IMR-90 (cell line): ENCODE measurements at regions not wholly inside any gene's neighbourhood (a gene's known extent, or its start where the extent isn't known, plus 50 kb on each side); places are given as distances from the start of the nearest gene placed in this dataset.

Source experiments
- ATAC-seq: fragments of 200-7000 bp; cut with Tn5 transposase; 2 replicates; pipeline ENCODE4 v1.9.1; 2020; ENCODE audit warnings: low read depth, mild to moderate bottlenecking, moderate library complexity
- BruUV-seq: library from RNA; stranded (reverse); fragments of 400-500 nt; replicated peaks from 2 replicates; lab custom pipeline; 2021; lab: Mats Ljungman, UMichigan
- CTCF ChIA-PET: fragments of 300-600 bp; formaldehyde crosslinking; extraction: SDS; loops from one replicate; lab custom pipeline; 2021; ENCODE audit warnings: antibody characterized with exemption; lab: Yijun Ruan, JAX
- POLR2A ChIA-PET: fragments of 300-600 bp; sonication (Branson Sonifier 250); formaldehyde crosslinking; loops from one replicate; lab custom pipeline; 2022; ENCODE audit warnings: antibody characterized with exemption; ENCODE audit not compliant: unreplicated experiment; lab: Charles Lee
- DNase-seq: peaks from one replicate; pipeline ENCODE4 v3.0.0; 2013
- H2AFZ ChIP-seq: replicated peaks from 2 replicates; pipeline ENCODE3; 2013; ENCODE audit warnings: low read length, mild to moderate bottlenecking; ENCODE audit not compliant: poor library complexity
- H2AK5ac ChIP-seq: 2 replicates; pipeline ENCODE4 v1.6.1; 2013; ENCODE audit warnings: low read depth, low read length, inconsistent platforms
- H2AK9ac ChIP-seq: replicated peaks from 2 replicates; pipeline ENCODE3; 2013; ENCODE audit warnings: mild to moderate bottlenecking, low read depth, low read length, moderate library complexity; ENCODE audit not compliant: poor library complexity
- H2BK120ac ChIP-seq: 2 replicates; pipeline ENCODE4 v1.6.1; 2013; ENCODE audit warnings: low read depth, low read length, inconsistent platforms
- H2BK15ac ChIP-seq: 3 replicates; pipeline ENCODE4 v1.6.1; 2013; ENCODE audit warnings: low read depth, low read length, inconsistent platforms
- H2BK20ac ChIP-seq: 2 replicates; pipeline ENCODE4 v1.6.1; 2013; ENCODE audit warnings: low read depth, mild to moderate bottlenecking, inconsistent platforms, low read length, moderate library complexity
- H2BK5ac ChIP-seq: 2 replicates; pipeline ENCODE4 v1.6.1; 2013; ENCODE audit warnings: mild to moderate bottlenecking, low read depth, low read length, inconsistent platforms; ENCODE audit not compliant: poor library complexity, severe bottlenecking
- H3K14ac ChIP-seq: replicated peaks from 2 replicates; pipeline ENCODE4 v1.6.1; 2013; ENCODE audit warnings: low read depth, low read length, inconsistent platforms
- H3K18ac ChIP-seq: 2 replicates; pipeline ENCODE4 v1.6.1; 2013; ENCODE audit warnings: low read depth, low read length, control low read depth
- H3K23ac ChIP-seq: 2 replicates; pipeline ENCODE4 v1.6.1; 2013; ENCODE audit warnings: low read depth, low read length, inconsistent platforms
- H3K27ac ChIP-seq: 2 replicates; pipeline ENCODE4 v1.5.1; 2013; ENCODE audit warnings: mild to moderate bottlenecking, control low read depth, low read length; ENCODE audit not compliant: insufficient read depth
- H3K27me3 ChIP-seq: 2 replicates; pipeline ENCODE4 v1.6.1; 2013; ENCODE audit warnings: low read length; ENCODE audit not compliant: control insufficient read depth, insufficient read depth
- H3K36me3 ChIP-seq: 2 replicates; pipeline ENCODE4 v1.6.1; 2013; ENCODE audit warnings: low read length, mixed read lengths; ENCODE audit not compliant: control insufficient read depth, insufficient read depth
- H3K4ac ChIP-seq: 2 replicates; pipeline ENCODE4 v1.6.1; 2013; ENCODE audit warnings: low read depth, low read length, inconsistent platforms
- H3K4me1 ChIP-seq: 2 replicates; pipeline ENCODE4 v1.6.1; 2013; ENCODE audit warnings: low read length, mixed read lengths; ENCODE audit not compliant: control insufficient read depth, insufficient read depth
- H3K4me2 ChIP-seq: 2 replicates; pipeline ENCODE4 v1.6.1; 2013; ENCODE audit warnings: low read depth, mild to moderate bottlenecking, control low read depth, low read length, moderate library complexity
- H3K4me3 ChIP-seq: 2 replicates; pipeline ENCODE4 v1.5.1; 2013; ENCODE audit warnings: low read depth, mild to moderate bottlenecking, control low read depth, low read length, moderate library complexity; ENCODE audit not compliant: insufficient read depth
- H3K56ac ChIP-seq: 2 replicates; pipeline ENCODE4 v1.6.1; 2013; ENCODE audit warnings: low read length, inconsistent platforms; ENCODE audit not compliant: insufficient read depth; ENCODE audit errors: extremely low read depth
- H3K79me1 ChIP-seq, 2 experiments: 2 replicates each; pipeline ENCODE4 v1.6.1; 2013; ENCODE audit warnings: low read length in 2 of 2, inconsistent platforms in 1 of 2, low read depth in 1 of 2
- H3K9ac ChIP-seq: 2 replicates; pipeline ENCODE4 v1.6.1; 2013; ENCODE audit warnings: low read depth, low read length, control low read depth
- H3K9me1 ChIP-seq: 2 replicates; pipeline ENCODE4 v1.6.1; 2013; ENCODE audit warnings: low read length, inconsistent platforms; ENCODE audit not compliant: insufficient read depth
- H3K9me3 ChIP-seq: 2 replicates; pipeline ENCODE4 v1.6.1; 2013; ENCODE audit warnings: low read length; ENCODE audit not compliant: control insufficient read depth, insufficient read depth
- H4K20me1 ChIP-seq: 2 replicates; pipeline ENCODE4 v1.6.1; 2013; ENCODE audit warnings: low read length, inconsistent platforms; ENCODE audit not compliant: insufficient read depth
- H4K5ac ChIP-seq: 2 replicates; pipeline ENCODE4 v1.6.1; 2013; ENCODE audit warnings: mild to moderate bottlenecking, low read depth, low read length, control low read depth
- H4K8ac ChIP-seq, 2 experiments: 2 replicates each; pipeline ENCODE4 v1.6.1; 2013; ENCODE audit warnings: low read depth in 2 of 2, low read length in 2 of 2, control low read depth in 1 of 2, inconsistent platforms in 1 of 2
- H4K91ac ChIP-seq: 2 replicates; pipeline ENCODE4 v1.6.1; 2013; ENCODE audit warnings: low read depth, low read length, inconsistent platforms; ENCODE audit not compliant: insufficient read depth
- BHLHE40 ChIP-seq: fragments of 150-350 bp; IDR thresholded peaks from 2 replicates; pipeline ENCODE4 v1.6.1; 2016; ENCODE audit warnings: mild to moderate bottlenecking, low read depth, low read length
- CEBPB ChIP-seq: IDR thresholded peaks from 2 replicates; pipeline ENCODE4 v1.6.1; 2012; ENCODE audit warnings: low read depth, low read length, improper control_type of control experiment
- CHD1 ChIP-seq: IDR thresholded peaks from 2 replicates; pipeline ENCODE4 v1.6.1; 2012; ENCODE audit warnings: low read depth, low read length, improper control_type of control experiment
- FOS ChIP-seq: fragments of 150-350 bp; IDR thresholded peaks from 2 replicates; pipeline ENCODE4 v1.6.1; 2016; ENCODE audit warnings: low read depth, low read length
- MAFK ChIP-seq: IDR thresholded peaks from 2 replicates; pipeline ENCODE4 v1.6.1; 2012; ENCODE audit warnings: low read depth, low read length, improper control_type of control experiment
- MAZ ChIP-seq: IDR thresholded peaks from 2 replicates; pipeline ENCODE4 v1.6.1; 2012; ENCODE audit warnings: low read depth, mild to moderate bottlenecking, low read length, improper control_type of control experiment, moderate library complexity, borderline replicate concordance
- MXI1 ChIP-seq: IDR thresholded peaks from 2 replicates; pipeline ENCODE4 v1.6.1; 2012; ENCODE audit warnings: low read depth, mild to moderate bottlenecking, low read length, moderate library complexity, borderline replicate concordance
- NFE2L2 ChIP-seq: fragments of 150-350 bp; IDR thresholded peaks from 2 replicates; pipeline ENCODE4 v1.6.1; 2016; ENCODE audit warnings: low read depth, mild to moderate bottlenecking, low read length
- POLR2A ChIP-seq: IDR thresholded peaks from 2 replicates; pipeline ENCODE4 v1.6.1; 2012; ENCODE audit warnings: mild to moderate bottlenecking, low read depth, low read length
- RAD21 ChIP-seq: IDR thresholded peaks from 2 replicates; pipeline ENCODE4 v1.6.1; 2012; ENCODE audit warnings: low read length, improper control_type of control experiment
- RCOR1 ChIP-seq: IDR thresholded peaks from 2 replicates; pipeline ENCODE4 v1.6.1; 2012; ENCODE audit warnings: mild to moderate bottlenecking, low read length, improper control_type of control experiment; ENCODE audit not compliant: insufficient replicate concordance
- RFX5 ChIP-seq: IDR thresholded peaks from 2 replicates; pipeline ENCODE4 v1.8.0; 2012; ENCODE audit warnings: low read depth, mild to moderate bottlenecking, low read length, moderate library complexity
- SMC3 ChIP-seq: fragments of 150-350 bp; IDR thresholded peaks from 2 replicates; pipeline ENCODE4 v1.6.1; 2016; ENCODE audit warnings: low read depth, mild to moderate bottlenecking, antibody characterized with exemption, low read length, moderate library complexity
- WGBS, 2 experiments: methylation state at CpG; one replicate each; pipeline versions ENCODE4 v1.1.5 to v1.1.7; 2013; ENCODE audit warnings: missing lambda C conversion rate in 2 of 2; ENCODE audit not compliant: insufficient read length in 1 of 2; ENCODE audit errors: extremely low coverage in 2 of 2; 5-methylcytosine and 5-hydroxymethylcytosine counted together
- dilution Hi-C: fragments of 300-500 bp; cut with HindIII; formaldehyde crosslinking; loops from one replicate; pipeline ENCODE4 v1.14.3; 2018; ENCODE audit warnings: low sequenced_read_pairs; ENCODE audit not compliant: unreplicated experiment
- in situ Hi-C: fragments of 300-500 bp; cut with MboI; formaldehyde crosslinking; loops from 3 replicates; pipeline ENCODE4 v1.14.3; 2019; ENCODE audit warnings: low sequenced_read_pairs, inconsistent platforms, mixed read lengths
- intact Hi-C: fragments of 100-400 bp; cut with micrococcal nuclease; formaldehyde crosslinking; loops from 2 replicates; pipeline ENCODE4 v1.10.0; 2022
- TF ChIP-seq, protein P1 (sequence below): fragments of 150-350 bp; IDR thresholded peaks from 2 replicates; pipeline ENCODE4 v1.6.1; 2016; ENCODE audit warnings: low read depth, mild to moderate bottlenecking, low read length, moderate library complexity, borderline replicate concordance
- TF ChIP-seq, protein P2 (sequence below): fragments of 150-350 bp; IDR thresholded peaks from 2 replicates; pipeline ENCODE4 v1.6.1; 2017; ENCODE audit warnings: mild to moderate bottlenecking, antibody characterized with exemption, low read length, low read depth
- TF ChIP-seq, protein P3 (sequence below): conservative IDR thresholded peaks from 2 replicates; pipeline ENCODE4 v1.5.1; 2012; ENCODE audit warnings: mild to moderate bottlenecking, low read depth, low read length, improper control_type of control experiment

DNA sequence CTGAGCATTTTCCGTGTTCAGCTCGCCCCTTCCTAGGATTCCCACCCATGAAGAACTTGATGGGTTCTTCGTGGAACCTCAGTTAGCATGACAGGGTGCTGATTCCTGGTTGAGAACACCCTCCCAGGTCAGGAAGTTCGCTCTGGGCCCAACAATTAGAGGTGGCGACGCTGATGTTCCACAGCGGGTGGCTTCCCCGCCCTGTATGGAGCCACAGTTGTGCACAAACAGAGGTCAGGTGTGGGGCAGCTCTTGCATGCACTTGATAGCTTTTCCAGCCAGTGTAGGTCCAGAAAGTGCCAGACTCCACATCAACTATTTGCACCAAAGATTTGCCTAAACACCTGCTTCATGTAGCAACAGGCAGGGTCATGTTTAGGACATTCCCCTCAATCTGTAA is 788.2 kb downstream of the MED13L start:
- TF ChIP-seq CHD1 (no peak), FOS (no peak), RAD21 (no peak), BHLHE40 (no peak), SMC3 (no peak), RCOR1 (no peak), MXI1 (no peak), CEBPB (no peak), POLR2A (no peak), NFE2L2 (no peak), RFX5 (no peak), MAFK (no peak), MAZ (no peak)
- TF ChIP-seq, protein P1, sequence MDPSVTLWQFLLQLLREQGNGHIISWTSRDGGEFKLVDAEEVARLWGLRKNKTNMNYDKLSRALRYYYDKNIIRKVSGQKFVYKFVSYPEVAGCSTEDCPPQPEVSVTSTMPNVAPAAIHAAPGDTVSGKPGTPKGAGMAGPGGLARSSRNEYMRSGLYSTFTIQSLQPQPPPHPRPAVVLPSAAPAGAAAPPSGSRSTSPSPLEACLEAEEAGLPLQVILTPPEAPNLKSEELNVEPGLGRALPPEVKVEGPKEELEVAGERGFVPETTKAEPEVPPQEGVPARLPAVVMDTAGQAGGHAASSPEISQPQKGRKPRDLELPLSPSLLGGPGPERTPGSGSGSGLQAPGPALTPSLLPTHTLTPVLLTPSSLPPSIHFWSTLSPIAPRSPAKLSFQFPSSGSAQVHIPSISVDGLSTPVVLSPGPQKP: no peak
- TF ChIP-seq, protein P2, sequence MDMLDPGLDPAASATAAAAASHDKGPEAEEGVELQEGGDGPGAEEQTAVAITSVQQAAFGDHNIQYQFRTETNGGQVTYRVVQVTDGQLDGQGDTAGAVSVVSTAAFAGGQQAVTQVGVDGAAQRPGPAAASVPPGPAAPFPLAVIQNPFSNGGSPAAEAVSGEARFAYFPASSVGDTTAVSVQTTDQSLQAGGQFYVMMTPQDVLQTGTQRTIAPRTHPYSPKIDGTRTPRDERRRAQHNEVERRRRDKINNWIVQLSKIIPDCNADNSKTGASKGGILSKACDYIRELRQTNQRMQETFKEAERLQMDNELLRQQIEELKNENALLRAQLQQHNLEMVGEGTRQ: no peak
- TF ChIP-seq, protein P3, sequence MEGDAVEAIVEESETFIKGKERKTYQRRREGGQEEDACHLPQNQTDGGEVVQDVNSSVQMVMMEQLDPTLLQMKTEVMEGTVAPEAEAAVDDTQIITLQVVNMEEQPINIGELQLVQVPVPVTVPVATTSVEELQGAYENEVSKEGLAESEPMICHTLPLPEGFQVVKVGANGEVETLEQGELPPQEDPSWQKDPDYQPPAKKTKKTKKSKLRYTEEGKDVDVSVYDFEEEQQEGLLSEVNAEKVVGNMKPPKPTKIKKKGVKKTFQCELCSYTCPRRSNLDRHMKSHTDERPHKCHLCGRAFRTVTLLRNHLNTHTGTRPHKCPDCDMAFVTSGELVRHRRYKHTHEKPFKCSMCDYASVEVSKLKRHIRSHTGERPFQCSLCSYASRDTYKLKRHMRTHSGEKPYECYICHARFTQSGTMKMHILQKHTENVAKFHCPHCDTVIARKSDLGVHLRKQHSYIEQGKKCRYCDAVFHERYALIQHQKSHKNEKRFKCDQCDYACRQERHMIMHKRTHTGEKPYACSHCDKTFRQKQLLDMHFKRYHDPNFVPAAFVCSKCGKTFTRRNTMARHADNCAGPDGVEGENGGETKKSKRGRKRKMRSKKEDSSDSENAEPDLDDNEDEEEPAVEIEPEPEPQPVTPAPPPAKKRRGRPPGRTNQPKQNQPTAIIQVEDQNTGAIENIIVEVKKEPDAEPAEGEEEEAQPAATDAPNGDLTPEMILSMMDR: no peak
- dilution Hi-C loops: no loop called here
- 0 out of 2 replicates have a peak, but pooled peaks cover under 1% of the 10 kb centered on the region for H3K9me3 ChIP-seq
- no peak overlapping the region for H2BK120ac ChIP-seq
- ATAC-seq: no peak
- H4K8ac ChIP-seq: no peak overlapping the region
- no peak overlapping the region for H2BK15ac ChIP-seq
- no peak overlapping the region for H2AK5ac ChIP-seq
- H2BK5ac ChIP-seq: no peak overlapping the region
- H2AFZ ChIP-seq: no peak overlapping the region
- H3K4me3 ChIP-seq: no peak overlapping the region
- intact Hi-C loops: no loop called here
- H3K23ac ChIP-seq: no peak overlapping the region
- no peak overlapping the region for H3K56ac ChIP-seq
- no TSS peak for BruUV-seq
- H4K5ac ChIP-seq: no peak overlapping the region
- no peaks in the 10 kb centered on the region for H3K79me1 ChIP-seq
- H3K4me2 ChIP-seq: no peak overlapping the region
- in situ Hi-C loops: no loop called here
- no peaks in the 10 kb centered on the region for H4K20me1 ChIP-seq
- no peaks in the 10 kb centered on the region for H3K36me3 ChIP-seq
- no peak overlapping the region for H2AK9ac ChIP-seq
- no peak overlapping the region for H4K91ac ChIP-seq
- no peak overlapping the region for H3K27ac ChIP-seq
- no peak overlapping the region for H3K9ac ChIP-seq
- H3K9me1 ChIP-seq: no peaks in the 10 kb centered on the region
- CTCF ChIA-PET: no interaction called here
- 67% methylated on average over 2 of the region's 8 CpGs; no CpG with 5 or more reads in 1 of the 2 experiments for WGBS, 2 experiments
- no peak overlapping the region for H3K4ac ChIP-seq
- POLR2A ChIA-PET: no interaction called here
- H3K4me1 ChIP-seq: no peaks in the 10 kb centered on the region
- no peak for DNase-seq
- H2BK20ac ChIP-seq: no peak overlapping the region
- H3K27me3 ChIP-seq: peaks cover 11% of the 10 kb centered on the region
- H3K14ac ChIP-seq: no peak overlapping the region
- H3K18ac ChIP-seq: no peak overlapping the region
